ENCODE measurements at regions not wholly inside any gene's neighbourhood (a gene's known extent, or its start where the extent isn't known, plus 50 kb on each side); places are given as distances from the start of the nearest gene placed in this dataset.
"Not testable (repeated sequence)": the region's sequence is repeated elsewhere in the genome, so short reads cannot be mapped to it uniquely, and the experiment has no call there.

- not testable (repeated sequence) for DNase-seq (ENCODE audit: low spot score)
These were observed 279.9 kb downstream of the PLS3 start for GRCh38 chrX:115840729-115841409.

DNA sequence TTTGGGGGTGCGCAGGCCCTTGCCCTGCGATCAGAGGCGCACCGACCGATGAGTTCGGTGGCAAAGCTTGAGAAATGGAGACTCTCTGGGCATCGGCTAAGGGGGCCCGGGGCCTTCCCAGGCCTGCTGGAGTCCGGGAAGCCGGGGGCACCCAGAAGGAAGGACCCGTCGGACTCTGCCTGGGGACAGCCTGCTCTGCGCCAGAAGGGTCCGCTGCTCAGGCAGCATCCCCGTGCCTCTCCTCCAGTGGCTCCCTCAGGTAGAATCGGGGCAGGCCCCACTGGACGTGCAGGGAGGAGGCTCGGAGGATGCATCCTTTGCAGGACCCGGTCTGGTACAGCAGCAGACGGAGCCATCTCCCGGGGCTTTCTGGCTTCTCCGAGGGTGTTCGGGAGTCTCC, 290.0 kb downstream of the PLS3 start:
- DNase-seq (ENCODE audit: low spot score) = not testable (repeated sequence)

DNA sequence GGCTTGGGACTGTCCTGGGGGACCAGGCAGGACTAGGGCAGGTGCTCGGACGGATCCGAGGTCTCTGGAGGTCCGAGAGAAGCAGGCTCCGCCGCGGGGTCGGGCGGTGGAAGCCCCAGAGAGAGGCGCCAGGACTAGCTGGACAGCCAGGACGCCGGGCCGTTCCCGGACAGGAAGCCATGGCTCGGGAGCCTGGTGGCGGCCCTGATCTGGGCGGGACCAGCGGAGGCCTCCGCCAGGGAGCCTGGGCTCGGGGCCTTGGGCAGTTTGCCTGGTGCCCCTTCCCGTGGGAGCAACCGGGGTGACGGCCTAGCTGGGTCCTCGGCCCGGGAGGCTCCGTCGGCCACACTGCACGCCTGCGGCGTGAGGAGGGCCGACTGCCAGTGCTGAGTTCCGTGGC, 292.3 kb downstream of the PLS3 start:
- DNase-seq (ENCODE audit: low spot score) = not testable (repeated sequence)

GRCh38 chrX:115881170-115881569, 289.4 kb upstream of the AGTR2 start:
- not testable (repeated sequence) for DNase-seq (ENCODE audit: low spot score)

- DNase-seq (ENCODE audit: low spot score) = not testable (repeated sequence)
These were observed 286.4 kb upstream of the AGTR2 start for GRCh38 chrX:115884121-115884520.

- DNase-seq (ENCODE audit: low spot score) = not testable (repeated sequence)
These were observed 282.5 kb upstream of the AGTR2 start for GRCh38 chrX:115888041-115888440.

DNA sequence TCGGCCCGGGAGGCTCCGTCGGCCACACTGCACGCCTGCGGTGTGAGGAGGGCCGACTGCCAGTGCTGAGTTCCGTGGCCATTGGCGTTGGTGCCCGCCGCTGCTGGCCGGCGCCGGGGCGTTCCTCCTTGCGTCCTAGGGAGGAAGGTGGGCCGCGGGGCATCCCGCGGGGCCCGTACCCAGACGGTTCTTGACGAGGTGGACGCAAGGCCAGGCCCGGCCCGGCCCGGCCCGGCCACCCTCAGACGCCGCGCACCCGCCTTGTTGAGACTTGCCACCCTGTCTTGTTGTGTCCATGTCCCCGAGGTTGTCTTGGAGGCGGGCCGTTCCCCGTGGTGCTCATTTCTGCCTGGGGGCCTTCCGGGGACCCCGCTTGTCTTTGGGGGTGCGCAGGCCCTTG, 282.0 kb upstream of the AGTR2 start:
- not testable (repeated sequence) for DNase-seq (ENCODE audit: low spot score)

- DNase-seq (ENCODE audit: low spot score) = no peak
These were observed 281.2 kb upstream of the AGTR2 start for GRCh38 chrX:115889121-115889890.

GRCh38 chrX:115892056-115892708, 278.4 kb upstream of the AGTR2 start:
- DNase-seq (ENCODE audit: low spot score) = peak; percentile 8

GRCh38 chrX:115892787-115893671, 277.5 kb upstream of the AGTR2 start:
- DNase-seq (ENCODE audit: low spot score) = peak; percentile 84

- DNase-seq (ENCODE audit: low spot score) = peak; percentile 76
These were observed 276.5 kb upstream of the AGTR2 start for GRCh38 chrX:115894087-115894486.

GRCh38 chrX:115895678-115896329, 274.7 kb upstream of the AGTR2 start:
- DNase-seq (ENCODE audit: low spot score) = no peak

GRCh38 chrX:115896362-115896761, 274.2 kb upstream of the AGTR2 start:
- no peak for DNase-seq (ENCODE audit: low spot score)

DNA sequence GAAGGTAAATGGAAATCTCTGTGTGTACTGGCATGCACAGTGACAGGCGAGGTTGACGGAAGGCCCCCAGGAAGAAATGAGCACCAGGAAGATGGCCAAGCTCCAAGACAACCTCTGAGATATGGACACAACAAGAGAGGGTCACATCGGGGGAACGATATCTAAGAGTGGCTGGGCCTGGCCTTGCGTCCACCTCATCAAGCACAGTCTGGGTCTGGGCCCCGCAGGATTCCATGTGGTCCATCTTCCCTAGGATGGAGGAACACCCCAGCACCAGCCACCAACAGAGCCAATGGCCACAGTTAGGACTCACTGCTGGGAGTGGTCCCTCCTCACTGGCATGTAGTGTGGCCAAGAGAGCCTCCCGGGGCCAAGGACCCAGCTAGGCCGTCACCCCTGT, 272.6 kb upstream of the AGTR2 start:
- DNase-seq (ENCODE audit: low spot score) = no peak

GRCh38 chrX:115898382-115899001, 272.1 kb upstream of the AGTR2 start:
- peak; percentile 77 for DNase-seq (ENCODE audit: low spot score)

- DNase-seq (ENCODE audit: low spot score) = no peak
These were observed 270.1 kb upstream of the AGTR2 start for GRCh38 chrX:115900425-115900824.

- no peak for DNase-seq (ENCODE audit: low spot score)
These were observed 269.3 kb upstream of the AGTR2 start for GRCh38 chrX:115901241-115901640.

GRCh38 chrX:115902995-115903394, 267.5 kb upstream of the AGTR2 start:
- no peak for DNase-seq (ENCODE audit: low spot score)

DNA sequence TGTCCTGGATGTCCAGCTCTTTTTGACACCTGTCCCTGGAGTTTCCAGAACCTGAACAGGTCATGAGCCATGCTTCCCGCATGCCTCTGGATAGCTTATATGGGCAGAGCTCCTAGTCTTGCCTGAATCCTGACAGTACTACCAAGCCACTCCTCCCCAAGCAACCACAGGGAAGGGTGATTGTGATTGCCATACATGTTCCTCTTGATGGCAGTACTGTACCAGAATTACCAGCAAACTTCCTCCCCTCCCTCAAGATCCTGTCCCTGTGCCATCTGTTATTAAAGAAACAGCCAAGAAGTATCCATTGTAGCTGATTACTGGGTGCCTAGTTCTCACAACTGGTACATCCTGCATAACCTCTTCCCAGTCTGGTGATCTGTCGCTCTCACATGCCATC, 264.3 kb upstream of the AGTR2 start:
- DNase-seq (ENCODE audit: low spot score) = no peak

GRCh38 chrX:115906881-115907280, 263.7 kb upstream of the AGTR2 start:
- no peak for DNase-seq (ENCODE audit: low spot score)

DNA sequence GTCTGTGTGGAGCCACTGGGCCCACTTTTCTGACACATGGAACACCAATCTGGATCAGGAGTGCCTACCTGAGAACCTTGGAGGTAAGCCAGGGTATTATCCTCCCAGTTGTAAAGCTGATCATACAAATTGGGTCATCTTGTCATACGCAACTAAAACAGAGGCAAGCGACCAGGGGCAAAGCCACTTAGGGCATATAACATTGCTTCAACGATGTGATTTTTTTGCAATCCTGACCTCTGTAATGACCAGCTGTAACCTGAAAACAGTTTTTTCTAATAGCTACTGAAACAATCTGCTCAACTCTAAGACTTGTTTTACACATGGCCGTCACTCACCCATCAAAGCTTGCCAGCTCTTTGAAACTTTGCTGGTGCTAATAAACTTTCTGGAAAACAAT, 261.5 kb upstream of the AGTR2 start:
- DNase-seq (ENCODE audit: low spot score) = no peak
